Activated naive CD8-positive, alpha-beta T cell treated with anti-CD3 and anti-CD28 coated beads, Interleukin-2, amount 50 U/mL, for 24 hours (primary cell): ENCODE measurements at regions not wholly inside any gene's neighbourhood (a gene's known extent, or its start where the extent isn't known, plus 50 kb on each side); places are given as distances from the start of the nearest gene placed in this dataset.

Experiments
- ATAC-seq: fragments of 150-1000 bp; cut with Tn5 transposase; one replicate; pipeline ENCODE4 v1.10.0; 2021
- DNase-seq: peaks from one replicate; pipeline ENCODE4 v3.0.0; 2021
- H3K27ac Mint-ChIP-seq: one replicate; pipeline ENCODE4 v1.8.0; 2021; ENCODE audit warnings: mild to moderate bottlenecking, mixed read lengths
- H3K27me3 Mint-ChIP-seq: one replicate; pipeline ENCODE4 v1.8.0; 2021; ENCODE audit warnings: mixed read lengths
- H3K36me3 Mint-ChIP-seq: one replicate; pipeline ENCODE4 v1.8.0; 2021; ENCODE audit warnings: low read depth, mixed read lengths
- H3K4me1 Mint-ChIP-seq: one replicate; pipeline ENCODE4 v1.8.0; 2021; ENCODE audit warnings: mixed read lengths
- H3K4me3 Mint-ChIP-seq: one replicate; pipeline ENCODE4 v1.8.0; 2021; ENCODE audit warnings: mild to moderate bottlenecking, moderate library complexity, mixed read lengths
- H3K9me3 Mint-ChIP-seq: one replicate; pipeline ENCODE4 v1.8.0; 2021; ENCODE audit warnings: mixed read lengths

- Mint-ChIP-seq H3K36me3 (no peaks in the 10 kb centered on the region), H3K27ac (no peak overlapping the region), H3K9me3 (no peaks in the 10 kb centered on the region), H3K27me3 (no peaks in the 10 kb centered on the region), H3K4me1 (no peaks in the 10 kb centered on the region), H3K4me3 (no peak overlapping the region)
- ATAC-seq (no peak), DNase-seq (no peak)
Observed at GRCh38 chr7:91634485-91635177, 245.9 kb downstream of the MTERF1 start.

GRCh38 chr7:91636129-91636724, 244.3 kb downstream of the MTERF1 start:
- no peak overlapping the region for H3K4me3 Mint-ChIP-seq

GRCh38 chr7:91636728-91637127, 243.8 kb downstream of the MTERF1 start:
- Mint-ChIP-seq H3K27ac (no peak overlapping the region), H3K9me3 (no peaks in the 10 kb centered on the region), H3K4me3 (no peak overlapping the region), H3K4me1 (no peaks in the 10 kb centered on the region), H3K36me3 (no peaks in the 10 kb centered on the region), H3K27me3 (no peaks in the 10 kb centered on the region)
- DNase-seq (no peak), ATAC-seq (no peak)

More at GRCh38 chr7:91636129-91636724, 244.3 kb downstream of the MTERF1 start:
- Mint-ChIP-seq H3K36me3 (no peaks in the 10 kb centered on the region), H3K4me1 (no peaks in the 10 kb centered on the region), H3K9me3 (no peaks in the 10 kb centered on the region), H3K27ac (no peak overlapping the region), H3K27me3 (no peaks in the 10 kb centered on the region)
- DNase-seq (no peak), ATAC-seq (no peak)

- H3K9me3 Mint-ChIP-seq, result no peaks in the 10 kb centered on the region
- no peaks in the 10 kb centered on the region for H3K4me1 Mint-ChIP-seq
- no peaks in the 10 kb centered on the region for H3K27me3 Mint-ChIP-seq
- peaks cover 2% of the 10 kb centered on the region for H3K36me3 Mint-ChIP-seq
- no peak for DNase-seq
- H3K4me3 Mint-ChIP-seq, result no peak overlapping the region
- no peak for ATAC-seq
- no peak overlapping the region for H3K27ac Mint-ChIP-seq
Observed at GRCh38 chr7:91644256-91644655, 236.2 kb downstream of the MTERF1 start.

- DNase-seq (no peak), ATAC-seq (no peak)
- Mint-ChIP-seq H3K36me3 (peaks cover 2% of the 10 kb centered on the region), H3K9me3 (peaks cover 4% of the 10 kb centered on the region), H3K4me3 (no peak overlapping the region), H3K27ac (no peak overlapping the region), H3K27me3 (no peaks in the 10 kb centered on the region), H3K4me1 (no peaks in the 10 kb centered on the region)
Observed at GRCh38 chr7:91645542-91645941, 235.0 kb downstream of the MTERF1 start.

GRCh38 chr7:91651986-91652385, 228.5 kb downstream of the MTERF1 start:
- ATAC-seq (no peak), DNase-seq (no peak)
- Mint-ChIP-seq H3K4me1 (no peaks in the 10 kb centered on the region), H3K36me3 (no peaks in the 10 kb centered on the region), H3K27ac (no peak overlapping the region), H3K9me3 (peaks cover 10% of the 10 kb centered on the region), H3K27me3 (no peaks in the 10 kb centered on the region), H3K4me3 (no peak overlapping the region)

GRCh38 chr7:91653286-91653685, 227.2 kb downstream of the MTERF1 start:
- H3K27ac Mint-ChIP-seq, result no peak overlapping the region
- no peak for ATAC-seq
- DNase-seq, result no peak
- peaks cover 10% of the 10 kb centered on the region for H3K9me3 Mint-ChIP-seq
- H3K27me3 Mint-ChIP-seq, result no peaks in the 10 kb centered on the region
- no peaks in the 10 kb centered on the region for H3K36me3 Mint-ChIP-seq
- H3K4me3 Mint-ChIP-seq, result no peak overlapping the region
- H3K4me1 Mint-ChIP-seq, result no peaks in the 10 kb centered on the region

- no peak overlapping the region for H3K4me3 Mint-ChIP-seq
Observed at GRCh38 chr7:91655656-91656055, 224.8 kb downstream of the MTERF1 start.

GRCh38 chr7:91656541-91657482, 223.7 kb downstream of the MTERF1 start:
- Mint-ChIP-seq H3K27ac (no peak overlapping the region), H3K4me3 (no peak overlapping the region), H3K27me3 (no peaks in the 10 kb centered on the region), H3K4me1 (peaks cover 2% of the 10 kb centered on the region), H3K9me3 (no peaks in the 10 kb centered on the region), H3K36me3 (no peaks in the 10 kb centered on the region)
- ATAC-seq (no peak), DNase-seq (no peak)

More at GRCh38 chr7:91655656-91656055, 224.8 kb downstream of the MTERF1 start:
- H3K27me3 Mint-ChIP-seq, result no peaks in the 10 kb centered on the region
- no peak for DNase-seq
- peaks cover 4% of the 10 kb centered on the region for H3K9me3 Mint-ChIP-seq
- no peaks in the 10 kb centered on the region for H3K36me3 Mint-ChIP-seq
- no peak overlapping the region for H3K27ac Mint-ChIP-seq
- H3K4me1 Mint-ChIP-seq, result no peaks in the 10 kb centered on the region
- ATAC-seq, result no peak

- no peak overlapping the region for H3K4me3 Mint-ChIP-seq
- H3K4me1 Mint-ChIP-seq, result peaks cover 2% of the 10 kb centered on the region
- H3K27ac Mint-ChIP-seq, result no peak overlapping the region
- no peaks in the 10 kb centered on the region for H3K36me3 Mint-ChIP-seq
- H3K9me3 Mint-ChIP-seq, result no peaks in the 10 kb centered on the region
- DNase-seq (no peak), ATAC-seq (no peak)
- no peaks in the 10 kb centered on the region for H3K27me3 Mint-ChIP-seq
Observed at GRCh38 chr7:91657483-91658071, 222.9 kb downstream of the MTERF1 start.

- Mint-ChIP-seq H3K4me1 (peaks cover 2% of the 10 kb centered on the region), H3K36me3 (no peaks in the 10 kb centered on the region), H3K9me3 (no peaks in the 10 kb centered on the region), H3K27me3 (no peaks in the 10 kb centered on the region), H3K4me3 (no peak overlapping the region), H3K27ac (no peak overlapping the region)
- DNase-seq (no peak), ATAC-seq (no peak)
Observed at GRCh38 chr7:91659096-91659495, 221.4 kb downstream of the MTERF1 start.

GRCh38 chr7:91660734-91661356, 219.7 kb downstream of the MTERF1 start:
- no peaks in the 10 kb centered on the region for H3K27me3 Mint-ChIP-seq
- no peak overlapping the region for H3K27ac Mint-ChIP-seq
- DNase-seq (no peak), ATAC-seq (no peak)
- H3K9me3 Mint-ChIP-seq, result no peaks in the 10 kb centered on the region
- H3K4me1 Mint-ChIP-seq, result peaks cover 2% of the 10 kb centered on the region
- H3K36me3 Mint-ChIP-seq, result no peaks in the 10 kb centered on the region
- no peak overlapping the region for H3K4me3 Mint-ChIP-seq

- Mint-ChIP-seq H3K36me3 (no peaks in the 10 kb centered on the region), H3K9me3 (peaks cover 4% of the 10 kb centered on the region), H3K4me1 (peaks cover 2% of the 10 kb centered on the region), H3K27me3 (no peaks in the 10 kb centered on the region), H3K4me3 (no peak overlapping the region), H3K27ac (no peak overlapping the region)
- ATAC-seq, result no peak
- no peak for DNase-seq
Observed at GRCh38 chr7:91661727-91662126, 218.8 kb downstream of the MTERF1 start.

GRCh38 chr7:91668217-91668616, 212.3 kb downstream of the MTERF1 start:
- DNase-seq (no peak), ATAC-seq (no peak)
- H3K4me3 Mint-ChIP-seq, result no peak overlapping the region
- no peaks in the 10 kb centered on the region for H3K4me1 Mint-ChIP-seq
- no peaks in the 10 kb centered on the region for H3K36me3 Mint-ChIP-seq
- H3K9me3 Mint-ChIP-seq, result peaks cover 4% of the 10 kb centered on the region
- H3K27me3 Mint-ChIP-seq, result no peaks in the 10 kb centered on the region
- no peak overlapping the region for H3K27ac Mint-ChIP-seq
